GM19324 (cell line): ENCODE measurements at regions not wholly inside any gene's neighbourhood (a gene's known extent, or its start where the extent isn't known, plus 50 kb on each side); places are given as distances from the start of the nearest gene placed in this dataset.
"Not testable (repeated sequence)": the region's sequence is repeated elsewhere in the genome, so short reads cannot be mapped to it uniquely, and the experiment has no call there.

Experiments
- ATAC-seq: cut with Tn5 transposase; IDR thresholded peaks from one replicate; pipeline ENCODE4 v1.9.1; 2021; ENCODE audit warnings: mild to moderate bottlenecking, moderate library complexity; ENCODE audit not compliant: unreplicated experiment, low FRiP score

GRCh38 chr2:40676134-40676790 lies 224.4 kb upstream of the SLC8A1 start:
- not testable (repeated sequence) for ATAC-seq

DNA sequence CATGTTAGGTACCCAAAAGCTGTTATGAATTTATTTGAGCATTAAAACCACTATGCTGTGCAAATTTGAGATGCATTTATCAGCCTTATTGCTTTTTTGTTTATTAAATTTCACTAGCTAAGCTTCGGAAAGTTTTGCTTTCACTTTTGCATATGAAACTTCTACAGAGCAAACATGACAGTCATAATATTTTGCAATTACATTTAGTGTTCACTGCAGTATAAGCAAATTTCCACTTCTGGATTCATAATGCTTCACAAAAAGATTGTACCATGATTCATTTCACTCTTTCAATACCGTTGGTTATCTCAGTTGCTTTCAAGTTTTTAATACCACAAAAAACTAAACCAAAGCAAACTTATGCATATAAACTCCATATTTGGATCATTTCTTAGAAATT lies 228.7 kb upstream of the SLC8A1 start:
- ATAC-seq: no peak

DNA sequence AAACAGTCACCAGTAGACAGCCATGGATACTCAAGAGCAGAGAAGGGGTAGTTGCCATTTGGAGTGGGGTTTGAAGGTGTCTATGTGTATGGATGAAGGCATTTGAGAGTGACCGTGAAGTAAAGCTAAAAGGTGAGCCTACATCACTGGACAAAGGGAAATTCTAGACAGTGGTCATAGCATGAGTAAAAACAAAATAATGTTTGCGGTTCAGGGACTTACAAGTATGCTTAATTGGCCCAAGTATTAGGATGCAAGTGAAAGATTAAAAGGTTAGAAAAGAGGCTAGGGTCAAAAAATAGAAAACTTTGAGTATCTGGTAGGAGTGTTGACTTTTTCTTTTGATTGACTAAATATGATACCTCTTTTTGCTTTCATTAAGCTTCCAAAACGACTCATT lies 238.1 kb upstream of the SLC8A1 start:
- ATAC-seq: no peak

GRCh38 chr2:40690525-40690924 lies 238.6 kb upstream of the SLC8A1 start:
- ATAC-seq: no peak

GRCh38 chr2:40700231-40700954 lies 248.5 kb upstream of the SLC8A1 start:
- ATAC-seq: no peak

DNA sequence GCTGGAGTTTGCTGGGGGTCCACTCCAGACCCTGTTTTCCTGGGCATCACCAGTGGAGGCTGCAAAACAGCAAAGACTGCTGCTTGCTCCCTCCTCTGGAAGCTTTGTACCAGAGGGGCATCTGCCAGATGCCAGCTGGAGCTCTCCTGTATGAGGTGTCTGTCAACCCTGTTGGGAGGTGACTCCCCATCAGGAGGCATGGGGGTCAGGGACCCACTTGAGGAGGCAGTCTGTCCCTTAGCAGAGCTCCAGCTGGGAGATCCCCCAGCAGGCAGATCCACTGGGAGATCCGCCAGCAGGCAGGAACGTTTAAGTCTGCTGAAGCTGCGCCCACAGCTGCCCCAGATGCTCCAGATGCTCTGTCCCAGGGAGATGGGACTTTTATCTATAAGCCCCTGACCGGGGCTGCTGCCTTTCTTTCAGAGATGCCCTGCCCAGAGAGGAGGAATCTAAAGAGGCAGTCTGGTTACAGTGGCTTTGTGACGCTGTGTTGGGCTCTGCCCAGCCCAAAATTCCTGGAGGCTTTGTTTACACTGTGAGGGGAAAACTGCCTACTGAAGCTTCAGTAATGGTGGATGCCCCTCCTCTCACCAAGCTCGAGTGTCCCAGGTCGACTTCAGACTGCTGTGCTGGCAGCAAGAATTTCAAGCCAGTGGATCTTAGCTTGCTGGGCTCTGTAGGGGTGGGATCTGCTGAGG lies 260.5 kb upstream of the SLC8A1 start:
- not testable (repeated sequence) for ATAC-seq

- ATAC-seq: no peak
Measured at GRCh38 chr2:40716879-40717278, 265.0 kb upstream of the SLC8A1 start.

DNA sequence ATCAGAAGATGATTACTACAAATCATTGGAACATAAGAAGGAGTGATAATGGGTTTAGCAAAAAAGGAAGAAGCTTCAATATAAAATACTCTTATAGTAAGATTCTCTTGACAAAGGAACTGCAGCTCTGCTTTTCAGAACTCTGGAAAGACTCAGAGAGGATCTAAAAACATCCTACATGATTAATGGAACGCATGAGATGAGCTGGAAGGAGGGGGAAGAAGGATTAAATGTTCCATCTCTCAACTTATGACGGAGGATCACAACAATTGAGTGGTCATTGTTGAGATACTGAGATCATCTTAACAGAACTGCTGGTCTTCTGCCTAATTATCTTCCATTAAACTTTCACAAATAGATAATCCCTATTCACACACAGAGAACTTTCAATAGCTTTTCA lies 267.5 kb upstream of the SLC8A1 start:
- no peak for ATAC-seq

GRCh38 chr2:40721595-40721994 lies 269.7 kb upstream of the SLC8A1 start:
- ATAC-seq: no peak

GRCh38 chr2:40723194-40723593 lies 271.3 kb upstream of the SLC8A1 start:
- no peak for ATAC-seq

GRCh38 chr2:40725040-40725439 lies 273.1 kb upstream of the SLC8A1 start:
- no peak for ATAC-seq

DNA sequence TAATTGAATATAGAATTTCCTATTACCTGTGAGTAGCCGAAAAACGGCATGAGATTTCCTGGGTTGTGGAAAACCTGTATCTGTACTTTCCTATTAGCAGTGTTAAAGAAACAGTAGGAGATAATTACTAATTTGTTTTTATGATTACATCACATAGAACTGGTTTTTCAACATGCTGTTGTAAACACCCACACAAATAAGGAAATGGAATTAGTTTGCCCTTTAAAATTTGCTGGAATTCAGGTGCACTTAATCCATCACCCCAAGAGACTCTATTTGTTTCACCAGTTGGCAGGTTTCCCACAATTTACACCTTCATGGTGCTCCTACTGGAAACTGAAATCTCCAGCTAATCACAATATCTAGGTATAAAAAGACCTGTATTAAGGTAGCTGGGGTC lies 274.1 kb upstream of the SLC8A1 start:
- ATAC-seq: no peak

GRCh38 chr2:40734797-40735196 lies 282.9 kb upstream of the SLC8A1 start:
- no peak for ATAC-seq

DNA sequence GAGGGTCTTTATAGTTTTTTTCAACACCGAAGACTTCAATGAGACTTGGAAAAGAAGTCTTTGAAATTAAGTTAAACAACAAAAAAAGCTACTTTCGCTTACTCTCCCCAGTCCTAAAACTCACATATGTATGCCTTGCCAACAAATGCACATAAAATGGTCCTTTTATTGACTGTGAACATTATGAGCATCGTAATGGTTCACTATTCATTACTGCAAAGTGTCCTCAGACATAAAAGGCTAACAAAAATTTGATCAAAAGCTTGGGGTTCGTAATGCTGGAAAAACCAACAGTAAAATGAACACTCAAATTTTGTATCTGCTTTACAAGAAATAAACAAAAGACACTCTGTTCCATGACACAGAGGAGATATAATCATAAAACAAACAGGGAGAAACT lies 285.3 kb upstream of the SLC8A1 start:
- ATAC-seq: no peak

DNA sequence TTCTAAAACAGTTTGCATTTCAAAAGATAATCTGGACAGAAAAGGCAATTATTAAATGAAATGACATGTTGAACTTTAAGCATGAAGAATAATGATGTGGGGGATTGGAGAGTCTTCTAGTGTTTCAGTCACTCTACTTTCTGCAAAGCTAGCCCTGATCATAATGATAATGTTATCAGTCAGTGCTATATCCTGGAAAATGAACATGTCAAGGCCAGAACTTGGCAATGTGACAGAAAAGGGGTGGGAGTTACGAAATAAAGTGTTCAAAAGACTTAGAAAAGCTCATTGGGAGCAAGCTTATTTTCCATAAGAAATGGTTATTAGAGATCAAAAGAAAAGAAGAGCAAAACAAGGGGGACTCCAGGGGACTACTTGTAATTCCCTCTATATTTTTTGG lies 288.5 kb upstream of the SLC8A1 start:
- ATAC-seq: no peak

GRCh38 chr2:40741532-40741931 lies 289.6 kb upstream of the SLC8A1 start:
- no peak for ATAC-seq

DNA sequence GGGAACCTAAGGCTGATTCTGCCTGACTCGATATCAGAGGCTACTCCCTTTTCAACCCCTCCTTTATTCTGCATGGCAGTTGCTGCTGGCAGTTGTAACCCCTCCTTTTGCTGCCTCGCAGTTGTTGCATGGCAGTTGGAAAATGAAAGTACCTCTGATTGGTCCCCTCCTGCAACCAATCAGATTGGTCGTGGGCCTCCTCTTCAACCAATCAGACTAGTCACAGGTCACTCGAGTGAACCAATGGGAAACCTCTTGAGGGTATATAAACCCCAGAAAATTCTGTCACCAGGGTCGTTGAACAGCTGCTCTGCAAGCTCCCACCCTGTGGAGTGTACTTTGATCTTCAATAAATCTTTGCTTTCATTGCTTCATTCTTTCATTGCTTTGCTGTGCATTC lies 294.3 kb upstream of the SLC8A1 start:
- no peak for ATAC-seq

DNA sequence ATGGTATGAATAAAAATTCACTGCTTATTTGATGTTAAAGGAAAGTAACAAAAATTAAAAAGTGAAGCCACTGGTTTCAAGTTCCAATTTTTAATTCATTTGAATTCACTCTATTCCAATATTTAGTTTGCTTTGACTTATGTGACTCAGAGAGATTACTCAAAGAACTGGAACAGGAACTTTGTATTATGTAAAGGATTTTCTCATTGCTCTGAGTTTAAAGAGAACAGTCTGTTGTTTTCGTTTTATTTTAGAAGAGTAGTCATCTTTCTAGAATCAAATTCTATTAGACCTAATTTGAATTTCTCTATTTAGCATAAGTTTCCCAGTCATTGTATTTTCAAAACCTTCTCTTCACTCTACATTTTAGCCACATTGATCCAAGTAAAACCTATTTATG lies 300.1 kb upstream of the SLC8A1 start:
- ATAC-seq: no peak

GRCh38 chr2:40752796-40753195 lies 300.9 kb upstream of the SLC8A1 start:
- no peak for ATAC-seq

- ATAC-seq: no peak
Measured at GRCh38 chr2:40754912-40755311, 303.0 kb upstream of the SLC8A1 start.

DNA sequence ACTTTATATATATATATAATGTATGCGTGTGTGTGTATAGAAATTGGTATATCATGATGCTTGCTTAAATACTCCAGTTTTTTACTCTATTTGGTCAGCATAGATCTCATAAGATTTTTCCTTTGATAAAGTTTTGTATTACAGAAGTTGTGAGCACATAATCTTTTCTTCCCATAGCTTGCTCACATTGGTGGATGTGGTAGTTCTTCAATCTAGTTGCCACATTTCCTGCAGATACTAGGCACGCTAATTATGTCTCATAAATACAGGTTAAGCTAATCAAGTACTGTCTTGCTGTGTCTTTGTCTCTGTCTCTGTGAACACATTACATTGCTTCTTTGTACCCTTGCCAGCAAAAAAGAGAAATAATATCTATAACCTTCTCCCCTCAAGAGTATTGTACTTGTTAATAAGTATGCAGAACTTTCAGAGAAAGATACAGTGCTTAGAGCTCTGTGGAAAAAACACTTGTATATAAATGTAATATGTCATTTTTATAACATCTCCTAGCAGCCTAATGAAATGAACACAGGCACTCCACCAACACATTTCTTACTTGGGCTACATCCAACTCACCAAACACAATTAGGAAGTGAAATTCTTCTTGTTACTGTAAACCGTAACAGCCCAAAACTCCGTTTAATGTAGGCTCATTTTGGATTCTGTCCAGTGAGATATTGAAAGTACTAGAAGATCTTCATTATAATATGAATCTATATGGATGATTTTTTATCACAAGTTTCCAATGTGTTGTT lies 306.7 kb upstream of the SLC8A1 start:
- no peak for ATAC-seq
